SK-N-MC (cell line): ENCODE measurements at regions not wholly inside any gene's neighbourhood (a gene's known extent, or its start where the extent isn't known, plus 50 kb on each side); places are given as distances from the start of the nearest gene placed in this dataset.

Source experiments
- EZH2 ChIP-seq: fragments of 200-600 bp; sonication (generic); IDR thresholded peaks from one replicate; pipeline ENCODE4 v1.6.1; 2017; ENCODE audit warnings: antibody characterized with exemption
- FOXP2 ChIP-seq: optimal IDR thresholded peaks from 2 replicates; pipeline ENCODE3; 2011; ENCODE audit warnings: mild to moderate bottlenecking, moderate library complexity; ENCODE audit not compliant: insufficient read depth; ENCODE audit errors: extremely low read length, control extremely low read depth
- POLR2AphosphoS5 ChIP-seq: IDR thresholded peaks from 2 replicates; pipeline ENCODE4 v1.6.1; 2012; ENCODE audit warnings: mild to moderate bottlenecking, low read depth, low read length, borderline replicate concordance

- TF ChIP-seq EZH2 (no peak), POLR2AphosphoS5 (no peak), FOXP2 (no peak)
Observed at GRCh38 chr16:26692658-26693057, 374.1 kb upstream of the C16orf82 start.
